HepG2 (cell line): ENCODE measurements at regions not wholly inside any gene's neighbourhood (a gene's known extent, or its start where the extent isn't known, plus 50 kb on each side); places are given as distances from the start of the nearest gene placed in this dataset.

Experiments used
- ATAC-seq: fragments of 200-7000 bp; cut with Tn5 transposase; 3 replicates; pipeline ENCODE4 v1.9.1; 2020; ENCODE audit warnings: mild to moderate bottlenecking, moderate library complexity
- BruUV-seq: library from RNA; stranded (reverse); fragments of 400-500 nt; replicated peaks from 2 replicates; lab custom pipeline; 2021; lab: Mats Ljungman, UMichigan
- CTCF ChIA-PET: fragments of 300-600 bp; formaldehyde crosslinking; extraction: SDS; loops from one replicate; lab custom pipeline; 2021; ENCODE audit warnings: low total read pairs, inconsistent platforms, low intra/inter-chr PET ratio; lab: Yijun Ruan, JAX
- POLR2A ChIA-PET: fragments of 350-600 bp; sonication (Branson Sonifier 250); formaldehyde crosslinking; loops from one replicate; lab custom pipeline; 2020; ENCODE audit warnings: antibody characterized with exemption, inconsistent platforms; lab: Yijun Ruan, JAX
- DNase-seq: peaks from one replicate; pipeline ENCODE4 v3.0.0-alpha.2; 2015; ENCODE audit warnings: low spot score
- FAIRE-seq: peaks from 3 replicates; lab custom pipeline; 2011; peaks lifted over from hg19 to GRCh38; lab: Jason Lieb, UNC
- H2AFZ ChIP-seq: one replicate; pipeline ENCODE4 v1.6.1; 2011; ENCODE audit warnings: low read length, inconsistent platforms
- H3K27ac ChIP-seq: fragments of 300-600 bp; 3 replicates; pipeline ENCODE4 v1.8.0; 2011; ENCODE audit warnings: mixed run types, mild to moderate bottlenecking, mixed read lengths, low read length, inconsistent platforms; ENCODE audit not compliant: insufficient read depth; ENCODE audit errors: extremely low read length
- H3K27me3 ChIP-seq, 2 experiments: fragments of 200-600 bp in 1 of 2; 2 replicates in 1 of 2; 3 replicates in 1 of 2; pipeline versions ENCODE4 v1.6.0 to v1.8.0; 2011; ENCODE audit warnings: low read length in 2 of 2, mild to moderate bottlenecking in 2 of 2, moderate library complexity in 2 of 2, inconsistent platforms in 1 of 2; ENCODE audit not compliant: insufficient read depth in 2 of 2, control insufficient read depth in 1 of 2
- H3K36me3 ChIP-seq, 2 experiments: fragments of 200-600 bp in 1 of 2; replicated peaks in 1 of 2; 2 replicates in 1 of 2; 3 replicates in 1 of 2; pipeline versions ENCODE4 v1.5.1 to v1.8.0; 2011; ENCODE audit warnings: low read length in 2 of 2, inconsistent platforms in 1 of 2; ENCODE audit not compliant: insufficient read depth in 2 of 2, control insufficient read depth in 1 of 2
- H3K4me1 ChIP-seq: 2 replicates; pipeline ENCODE4 v1.5.1; 2012; ENCODE audit warnings: low read length, inconsistent platforms; ENCODE audit not compliant: insufficient read depth
- H3K4me2 ChIP-seq: 2 replicates; pipeline ENCODE4 v1.6.0; 2011; ENCODE audit warnings: low read depth, low read length, inconsistent platforms
- H3K4me3 ChIP-seq, 3 experiments: fragments of 200-600 bp in 1 of 3; sonication (generic), shearing (Covaris generic) in 1 of 3; replicated peaks in 1 of 3; 2 replicates each; pipeline ENCODE4 v1.5.1; 2011 to 2016; ENCODE audit warnings: low read length in 3 of 3, inconsistent platforms in 2 of 3, low read depth in 2 of 3, mild to moderate bottlenecking in 2 of 3, control low read depth in 1 of 3, mixed read lengths in 1 of 3; ENCODE audit not compliant: insufficient read depth in 1 of 3
- H3K79me2 ChIP-seq: one replicate; pipeline ENCODE4 v1.6.1; 2011; ENCODE audit warnings: low read length, inconsistent platforms; ENCODE audit not compliant: insufficient read depth
- H3K9ac ChIP-seq: 2 replicates; pipeline ENCODE4 v1.6.0; 2011; ENCODE audit warnings: mild to moderate bottlenecking, low read depth, low read length, inconsistent platforms; ENCODE audit not compliant: insufficient read depth
- H3K9me3 ChIP-seq: 2 replicates; pipeline ENCODE4 v1.5.1; 2012; ENCODE audit warnings: mild to moderate bottlenecking, low read length
- H4K20me1 ChIP-seq: 2 replicates; pipeline ENCODE4 v1.6.0; 2011; ENCODE audit warnings: inconsistent platforms, mild to moderate bottlenecking, low read length, moderate library complexity; ENCODE audit not compliant: insufficient read depth
- CBX5 ChIP-seq: sonication (generic); formaldehyde crosslinking; IDR thresholded peaks from 2 replicates; pipeline ENCODE4 v1.4.0; 2020; ENCODE audit warnings: missing genetic modification reagents, borderline replicate concordance
- ESRRA ChIP-seq: sonication (generic); formaldehyde crosslinking; IDR thresholded peaks from 2 replicates; pipeline ENCODE4 v1.5.1; 2020; ENCODE audit warnings: mild to moderate bottlenecking, low read depth, missing genetic modification reagents
- JUN ChIP-seq: sonication (generic); formaldehyde crosslinking; IDR thresholded peaks from 2 replicates; pipeline ENCODE4 v1.4.0; 2020; ENCODE audit warnings: mild to moderate bottlenecking, missing genetic modification reagents
- KMT2B ChIP-seq: IDR thresholded peaks from 2 replicates; pipeline ENCODE4 v1.6.1; 2016; ENCODE audit warnings: missing genetic modification reagents, missing compliant biosample characterization
- NFIB ChIP-seq: sonication (generic); formaldehyde crosslinking; IDR thresholded peaks from 2 replicates; pipeline ENCODE4 v1.9.0; 2021; ENCODE audit warnings: missing genetic modification reagents, mild to moderate bottlenecking, borderline replicate concordance
- RORA ChIP-seq: sonication (generic); formaldehyde crosslinking; IDR thresholded peaks from 2 replicates; pipeline ENCODE4 v1.5.0; 2020; ENCODE audit warnings: mild to moderate bottlenecking, missing genetic modification reagents, moderate library complexity
- SP1 ChIP-seq, 2 experiments: fragments of 450-650 bp in 1 of 2; sonication (generic) in 1 of 2; formaldehyde crosslinking in 1 of 2; IDR thresholded peaks; 2 replicates each; pipeline versions ENCODE4 v1.4.0 to v1.6.1; 2016 to 2020; ENCODE audit warnings: missing genetic modification reagents in 1 of 2
- TFDP2 ChIP-seq: sonication (generic); formaldehyde crosslinking; IDR thresholded peaks from 2 replicates; pipeline ENCODE4 v1.4.0; 2020; ENCODE audit warnings: missing genetic modification reagents
- XBP1 ChIP-seq: sonication (generic); formaldehyde crosslinking; IDR thresholded peaks from 2 replicates; pipeline ENCODE4 v1.5.0; 2020; ENCODE audit warnings: missing genetic modification reagents
- ZNF18 ChIP-seq: sonication (generic); formaldehyde crosslinking; IDR thresholded peaks from 2 replicates; pipeline ENCODE4 v1.8.0; 2022; ENCODE audit warnings: mild to moderate bottlenecking, missing genetic modification reagents; ENCODE audit not compliant: insufficient replicate concordance
- ZNF24 ChIP-seq: fragments of 450-650 bp; IDR thresholded peaks from 2 replicates; pipeline ENCODE4 v1.6.1; 2017; ENCODE audit warnings: antibody characterized with exemption, mild to moderate bottlenecking
- ZNF512B ChIP-seq: sonication (generic); formaldehyde crosslinking; IDR thresholded peaks from 2 replicates; pipeline ENCODE4 v1.5.1; 2020; ENCODE audit warnings: missing genetic modification reagents, mild to moderate bottlenecking, borderline replicate concordance
- ZNF687 ChIP-seq: sonication (generic); formaldehyde crosslinking; IDR thresholded peaks from 2 replicates; pipeline ENCODE4 v1.5.1; 2020; ENCODE audit warnings: mild to moderate bottlenecking, missing genetic modification reagents, moderate library complexity
- WGBS: methylation state at CpG from one replicate; pipeline ENCODE4 v1.1.6; 2017; ENCODE audit warnings: low lambda C conversion rate; 5-methylcytosine and 5-hydroxymethylcytosine counted together
- in situ Hi-C: cut with HindIII; loops from 2 replicates; pipeline ENCODE4 v1.10.0; 2017; ENCODE audit warnings: low pct_unique_long_range_greater_than_20kb; ENCODE audit not compliant: extremely low pct_ligation_motif_present
- intact Hi-C: fragments of 100-400 bp; cut with micrococcal nuclease; formaldehyde crosslinking; loops from one replicate; pipeline ENCODE4 v1.10.0; 2022; ENCODE audit not compliant: unreplicated experiment

DNA sequence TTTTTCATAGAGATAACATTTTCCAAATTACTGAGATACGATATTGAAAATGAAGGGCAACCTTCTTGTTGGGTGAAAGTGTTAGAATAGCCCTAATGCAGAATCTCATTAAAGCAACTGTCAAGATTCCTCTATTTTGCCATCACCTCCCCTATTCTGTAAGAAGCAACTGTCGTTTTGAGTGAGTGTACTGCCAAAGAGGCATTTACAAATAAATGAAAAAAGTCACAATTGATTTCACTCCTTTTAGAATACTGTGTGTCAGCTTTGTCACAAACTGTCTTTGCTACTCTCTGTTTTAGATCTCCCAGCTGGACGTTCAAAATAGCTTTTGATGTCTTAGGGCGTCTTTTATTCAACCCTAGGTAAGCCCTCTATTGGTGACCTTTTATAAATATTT is 322.8 kb upstream of the NAALADL2 start (continued):
- TF ChIP-seq KMT2B (CRISPR knock-in tag), result no peak
- no peak for TF ChIP-seq ESRRA (CRISPR knock-in tag)

DNA sequence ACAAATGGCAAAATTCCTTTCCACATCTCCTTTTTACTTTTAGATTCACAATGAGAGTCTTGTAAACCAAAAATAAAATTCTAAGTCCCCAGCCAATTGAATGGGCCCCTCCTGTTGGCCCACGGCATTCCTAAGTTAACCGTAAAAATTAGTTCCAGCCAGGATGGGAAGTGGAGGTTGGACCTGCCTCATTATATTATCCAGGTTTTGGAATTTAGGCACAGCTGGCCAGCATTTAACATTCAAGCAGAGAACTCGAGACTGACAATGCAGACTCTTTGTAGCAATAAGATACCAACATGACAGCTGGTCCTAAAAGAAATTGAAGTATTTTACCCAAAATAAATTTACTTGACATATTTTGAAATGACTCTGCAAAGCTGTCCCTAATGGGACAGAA is 321.0 kb upstream of the NAALADL2 start:
- Histone ChIP-seq H3K27ac (no peak overlapping the region), H3K79me2 (no peaks in the 10 kb centered on the region), H3K27me3 (no peaks in the 10 kb centered on the region), H3K9me3 (no peaks in the 10 kb centered on the region), H2AFZ (no peak overlapping the region), H3K9ac (no peak overlapping the region), H3K36me3 (no peaks in the 10 kb centered on the region), H4K20me1 (no peaks in the 10 kb centered on the region), H3K4me3 (no peak overlapping the region), H3K4me2 (no peak overlapping the region), H3K4me1 (no peaks in the 10 kb centered on the region)
- ChIA-PET POLR2A (no interaction called here), CTCF (no interaction called here)
- DNase-seq (no peak), FAIRE-seq (no peak), ATAC-seq (no peak)
- intact Hi-C loops (no loop called here), in situ Hi-C loops (no loop called here)
- WGBS, result 40% methylated on average over 3 of the region's 3 CpGs
- BruUV-seq, result no TSS peak
- TF ChIP-seq TFDP2, result no peak
- no peak for TF ChIP-seq XBP1 (CRISPR knock-in tag)
- no peak for TF ChIP-seq RORA (CRISPR knock-in tag)
- TF ChIP-seq ZNF24, result no peak
- no peak for TF ChIP-seq ZNF512B (CRISPR knock-in tag)
- TF ChIP-seq ZNF687 (CRISPR knock-in tag), result no peak
- TF ChIP-seq ZNF18 (CRISPR knock-in tag), result no peak
- TF ChIP-seq SP1 (IDR thresholded peaks at IDR 0.05), result no peak
- no peak for TF ChIP-seq SP1 (CRISPR knock-in tag; IDR thresholded peaks at IDR 0.05)
- TF ChIP-seq JUN (CRISPR knock-in tag), result no peak
- no peak for TF ChIP-seq NFIB
- TF ChIP-seq CBX5 (CRISPR knock-in tag), result no peak
